Stimulated activated CD8-positive, alpha-beta memory T cell treated with anti-CD3 and anti-CD28 coated beads, Interleukin-4, amount 100 ng/mL, for 24 hours (primary cell): ENCODE measurements at regions not wholly inside any gene's neighbourhood (a gene's known extent, or its start where the extent isn't known, plus 50 kb on each side); places are given as distances from the start of the nearest gene placed in this dataset.

Experiments
- DNase-seq: peaks from one replicate; pipeline ENCODE4 v3.0.0-alpha.2; 2020; ENCODE audit warnings: low read depth

DNA sequence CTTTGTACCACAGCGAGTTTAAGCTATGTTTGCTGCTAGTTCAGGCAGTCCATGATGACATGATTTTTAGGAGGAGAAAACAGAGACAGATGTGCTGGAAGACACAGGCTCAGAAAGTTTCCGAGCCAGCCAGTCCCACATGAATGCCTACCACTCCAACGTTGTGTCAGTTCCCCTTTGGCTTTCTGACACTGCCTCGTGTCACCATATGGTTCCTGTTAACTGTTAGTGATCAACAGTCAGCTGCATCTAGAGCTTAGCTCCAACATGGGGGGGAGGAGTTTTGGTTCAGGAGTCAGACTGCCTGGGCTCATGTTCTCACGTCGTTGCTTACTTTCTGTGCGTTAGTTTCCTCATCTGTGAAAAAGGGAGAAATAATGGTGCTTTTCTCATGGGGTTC is 343.7 kb downstream of the MID1IP1 start:
- DNase-seq, result no peak

DNA sequence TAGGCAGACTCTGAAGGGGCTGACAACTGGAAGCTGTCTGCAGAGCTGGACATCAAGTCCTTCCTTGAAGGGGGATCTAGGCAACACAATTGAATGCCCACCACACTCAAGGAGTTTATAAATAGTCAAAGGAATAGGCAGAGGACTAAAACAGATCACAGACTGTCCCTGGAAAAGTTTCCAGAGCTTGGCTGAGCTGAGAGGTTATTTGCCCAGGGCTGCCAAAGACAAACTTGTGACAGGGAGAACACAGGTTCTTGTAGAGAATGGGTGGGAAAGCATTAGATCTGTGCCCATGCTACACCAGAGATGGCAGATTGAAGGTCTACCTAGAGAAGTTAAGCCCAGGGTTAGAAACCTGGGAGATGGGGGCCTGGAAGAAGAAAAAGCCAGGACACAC is 344.6 kb downstream of the MID1IP1 start:
- DNase-seq, result no peak

DNA sequence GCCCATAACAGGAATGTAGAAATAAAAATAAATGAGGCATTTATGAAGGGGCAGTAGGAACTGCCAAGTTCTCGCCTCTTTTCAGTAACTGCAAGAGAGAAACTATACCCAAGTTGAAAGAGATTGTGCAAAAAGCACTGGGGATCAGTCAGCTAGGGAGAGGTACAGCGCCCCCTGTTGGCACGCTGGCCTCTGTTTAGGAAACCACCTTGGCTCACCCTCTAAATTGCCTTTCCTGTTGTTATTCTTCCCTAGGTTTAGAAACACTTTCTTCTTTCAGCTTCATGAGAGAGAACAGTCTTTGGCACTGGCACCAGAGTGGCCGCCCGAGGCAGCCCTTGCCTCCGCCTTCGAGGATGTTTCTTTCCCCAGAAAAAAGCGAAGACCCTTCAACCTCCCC is 348.5 kb downstream of the MID1IP1 start:
- DNase-seq, result peak; percentile 44

DNA sequence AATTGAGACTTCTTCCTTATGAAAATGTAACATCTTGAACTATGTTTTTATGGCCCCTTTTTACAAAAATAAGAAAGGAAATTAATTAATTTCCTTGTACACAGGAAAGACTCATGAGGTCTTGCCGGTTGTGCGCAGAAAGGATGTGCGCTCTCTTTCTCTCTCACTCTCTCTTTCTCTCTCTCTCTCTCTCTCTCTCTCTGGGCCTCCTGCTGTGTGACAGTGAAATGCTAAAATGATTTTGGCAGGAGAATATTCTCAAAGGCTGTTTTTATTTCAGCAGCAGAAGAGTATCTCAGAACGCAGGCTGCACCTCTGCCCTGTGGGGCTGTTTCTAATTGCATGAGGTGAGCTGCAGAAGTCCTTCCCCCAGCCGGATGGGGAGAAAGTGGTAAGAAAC is 349.0 kb downstream of the MID1IP1 start:
- no peak for DNase-seq

DNA sequence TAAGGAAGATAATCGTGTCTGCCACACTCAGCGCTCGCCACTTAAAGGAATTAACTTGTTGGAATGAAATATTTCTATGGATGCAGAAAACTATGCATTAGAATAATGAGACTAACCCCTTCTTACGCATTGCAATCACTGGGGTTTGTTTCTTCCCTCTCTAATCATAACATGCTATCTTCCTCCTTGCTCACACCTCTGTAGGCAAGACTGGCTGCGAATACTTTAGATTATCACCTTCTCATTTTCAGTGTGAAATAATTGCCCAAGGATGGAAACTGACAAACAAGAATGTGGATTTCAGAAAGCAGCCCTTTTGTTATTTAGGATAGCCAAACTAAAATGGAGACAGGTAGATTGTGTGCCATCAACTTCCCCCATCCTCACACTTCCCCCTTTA is 349.4 kb downstream of the MID1IP1 start:
- DNase-seq, result no peak

DNA sequence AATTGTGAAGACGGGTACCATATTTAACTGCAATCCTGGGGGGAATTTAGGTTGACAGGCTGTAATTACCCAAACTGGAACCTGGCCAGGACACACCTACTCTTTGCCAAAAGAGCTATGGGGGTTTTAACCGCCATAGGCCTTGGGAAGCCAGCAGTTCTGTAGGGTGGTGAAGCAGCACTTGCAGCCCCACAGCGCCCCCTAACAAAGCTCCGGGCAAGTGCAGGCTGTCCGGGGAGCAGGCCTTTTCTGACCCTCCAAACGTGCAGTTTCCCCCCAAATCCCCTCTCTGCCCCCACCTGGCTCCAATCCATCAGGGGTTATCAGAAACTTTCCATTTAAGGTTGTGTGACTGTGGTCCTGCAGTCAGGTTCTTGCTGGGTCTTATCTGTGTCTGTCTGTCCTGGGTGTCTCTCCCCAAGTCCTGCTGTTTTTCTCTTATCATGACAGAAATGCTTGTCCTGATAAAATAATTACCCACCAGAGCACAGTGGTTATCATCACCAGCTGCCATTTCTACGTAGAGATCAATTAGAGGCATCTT is 350.9 kb downstream of the MID1IP1 start:
- no peak for DNase-seq

DNA sequence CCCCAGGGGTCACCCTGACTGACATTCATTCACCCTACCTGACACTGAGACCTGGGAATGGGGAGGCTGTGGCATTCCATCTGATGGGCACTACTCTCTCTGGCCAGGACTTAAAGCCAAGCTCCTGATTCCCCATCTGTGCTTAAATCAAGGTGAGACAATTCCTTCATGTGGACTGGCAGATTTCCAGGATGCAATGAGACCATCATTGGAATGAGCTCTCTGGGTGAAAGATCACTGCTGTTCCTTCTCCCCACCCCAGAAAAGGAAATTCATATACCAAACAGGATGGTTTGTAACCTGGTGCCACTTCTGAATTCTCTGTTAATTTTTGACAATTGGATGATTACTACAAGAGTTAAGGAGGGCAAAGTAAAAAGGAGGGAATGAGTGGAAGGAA is 354.8 kb downstream of the MID1IP1 start:
- DNase-seq, result no peak

DNA sequence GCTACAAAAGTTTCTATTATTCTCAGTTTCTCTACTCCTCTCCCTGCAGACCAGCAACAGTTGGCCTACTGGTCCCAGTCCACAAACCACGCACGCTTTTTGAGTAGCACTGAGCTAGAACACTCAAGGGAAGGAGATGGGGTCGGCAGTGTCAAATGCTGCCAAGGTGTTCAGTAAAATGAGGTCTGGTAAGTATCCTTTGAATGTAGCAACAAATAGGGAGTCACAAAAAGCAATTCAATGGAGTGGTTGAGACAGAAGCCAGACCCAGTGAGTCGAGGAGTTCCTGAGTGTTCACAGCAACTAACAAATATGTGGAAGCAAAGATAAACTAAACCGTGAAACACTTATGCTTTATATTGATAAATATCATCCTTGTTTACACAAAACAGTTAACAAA is 355.7 kb downstream of the MID1IP1 start:
- no peak for DNase-seq

DNA sequence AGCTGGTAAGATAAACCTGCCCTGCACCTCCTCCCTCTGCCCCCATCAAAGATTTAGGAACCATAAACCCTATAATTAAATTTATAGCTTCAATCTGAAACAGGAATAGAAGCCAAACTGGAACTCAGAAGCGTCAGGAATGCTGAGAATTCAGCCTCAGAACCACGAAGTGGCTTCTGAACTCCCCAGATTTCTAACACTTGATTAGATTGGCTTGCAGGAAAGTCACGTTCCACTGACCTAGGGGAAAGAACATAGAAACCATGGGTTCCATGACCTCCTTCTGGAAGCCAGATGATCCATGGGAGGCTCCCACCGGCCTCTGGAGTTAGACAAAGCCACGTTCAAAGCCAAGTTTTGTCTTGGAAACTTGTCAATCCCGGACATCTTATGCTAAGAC is 356.5 kb downstream of the MID1IP1 start:
- DNase-seq, result no peak

DNA sequence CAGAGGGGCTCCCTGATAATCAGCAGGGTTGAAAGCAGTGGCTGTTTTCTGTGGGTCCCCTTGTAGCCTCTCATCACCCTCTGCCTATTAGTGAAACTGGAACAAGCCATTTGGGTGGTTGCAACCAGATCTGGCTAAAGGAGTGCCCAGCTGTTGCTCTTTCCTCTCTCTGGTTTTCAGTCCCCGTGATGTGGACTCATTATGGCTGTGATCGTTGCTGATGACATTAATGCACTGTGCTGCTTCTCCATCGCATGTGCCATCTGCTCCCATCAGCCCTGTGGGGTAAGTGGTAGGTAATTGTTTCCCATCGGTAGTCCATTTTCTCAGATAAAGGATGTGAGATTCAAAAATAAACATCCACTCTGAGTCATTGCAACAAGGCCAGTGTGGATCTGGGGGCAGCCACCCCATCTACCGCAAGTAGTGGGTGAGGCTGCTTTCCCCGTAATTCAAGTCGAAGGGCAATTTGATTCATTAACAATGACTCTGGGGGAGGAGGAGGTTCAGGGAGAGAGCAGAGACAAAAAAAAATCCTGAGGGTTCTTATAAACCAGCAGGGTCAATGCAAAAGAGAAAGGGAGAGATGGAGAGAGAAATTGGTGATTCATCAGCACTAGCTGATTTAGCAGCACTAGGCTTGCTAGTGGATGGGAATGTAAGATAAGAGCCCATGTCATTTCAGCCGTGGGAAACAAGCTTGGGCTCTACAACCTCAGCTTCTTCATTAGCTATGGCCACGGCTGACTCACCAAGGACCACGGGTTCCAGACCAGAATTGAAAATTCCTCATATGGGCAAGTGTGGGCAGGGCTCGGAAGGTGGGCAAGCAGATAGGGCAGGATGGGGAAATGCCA is 357.8 kb downstream of the MID1IP1 start:
- DNase-seq, result no peak

DNA sequence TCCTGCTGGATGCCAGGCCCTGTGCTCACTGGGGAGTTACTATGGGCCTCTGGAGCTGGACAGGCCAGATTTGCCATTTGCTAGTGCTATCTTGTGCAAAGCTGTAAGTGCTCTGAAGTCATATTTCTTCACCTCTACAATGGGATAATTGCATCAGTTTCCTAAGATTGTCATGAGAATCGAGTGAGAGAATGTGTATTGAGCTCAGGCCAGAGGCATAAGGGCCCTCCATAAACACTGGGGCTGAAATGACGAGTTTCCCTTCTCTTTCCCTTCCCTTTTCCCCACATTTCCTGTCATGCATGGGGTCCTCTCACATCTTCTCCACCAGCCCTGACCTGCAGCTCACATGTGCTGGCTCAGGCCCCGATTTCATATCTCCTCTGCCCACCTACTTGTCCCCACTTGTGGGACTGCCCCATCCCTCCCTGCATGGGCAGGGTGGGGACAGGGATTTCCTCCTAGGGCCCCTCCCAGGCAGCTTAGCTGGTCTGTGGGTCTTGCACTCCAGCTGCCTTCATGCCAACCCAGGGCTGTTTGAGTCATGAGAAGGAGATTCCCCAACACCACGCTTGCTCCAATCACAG is 358.8 kb downstream of the MID1IP1 start:
- no peak for DNase-seq

DNA sequence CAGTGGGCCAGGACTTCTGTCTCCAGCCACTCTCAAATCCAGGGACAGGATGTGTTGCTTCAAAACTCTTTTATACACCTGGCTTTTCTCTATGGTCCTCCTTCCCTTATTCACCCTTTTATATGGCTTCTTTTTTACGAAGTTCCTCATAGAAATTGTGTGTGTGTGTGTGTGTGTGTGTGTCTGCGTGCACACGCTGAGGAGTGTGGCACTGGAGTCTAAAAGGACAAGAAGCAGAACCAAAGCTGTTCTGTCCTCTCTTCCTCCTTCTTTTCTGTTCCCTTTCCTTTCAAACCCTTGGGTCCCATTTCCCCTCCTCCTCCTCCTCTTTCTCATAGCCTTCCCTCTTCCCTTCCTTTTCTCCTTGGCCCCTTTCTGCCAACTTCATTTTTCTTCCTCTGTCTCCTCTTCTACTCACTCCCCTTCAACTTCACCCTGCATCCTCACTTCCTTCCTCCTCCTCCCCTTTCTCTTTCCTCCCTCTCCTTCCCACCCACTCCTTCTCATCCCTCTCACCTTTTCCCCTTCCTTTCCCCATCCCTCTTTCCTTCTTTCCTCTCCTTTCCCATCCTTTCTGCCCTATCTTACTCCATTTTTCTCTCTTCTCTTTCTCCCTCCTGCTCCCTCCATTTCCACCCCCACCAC is 360.5 kb downstream of the MID1IP1 start:
- no peak for DNase-seq

DNA sequence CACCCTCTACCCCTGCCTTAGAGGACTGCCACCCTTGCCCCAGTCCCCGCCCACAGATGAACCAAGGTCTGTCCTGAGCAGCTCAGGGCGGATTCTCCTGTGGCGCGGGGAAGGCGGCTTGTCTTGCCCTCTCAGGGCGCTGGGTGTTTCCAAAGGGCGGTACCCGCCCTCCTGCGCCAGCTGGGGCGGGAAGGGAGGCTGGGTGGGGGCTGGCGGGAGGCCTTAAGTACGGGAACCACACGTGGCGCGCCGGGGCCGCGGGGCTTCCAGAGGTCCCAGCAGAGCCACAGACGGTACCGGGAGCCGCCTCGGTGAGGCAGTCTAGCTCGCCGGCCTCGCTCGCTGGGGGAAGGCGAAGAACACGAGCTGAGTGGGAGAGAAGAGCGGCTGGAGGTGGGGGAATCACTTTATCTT is 361.1 kb downstream of the MID1IP1 start:
- DNase-seq, result peak; percentile 22

DNA sequence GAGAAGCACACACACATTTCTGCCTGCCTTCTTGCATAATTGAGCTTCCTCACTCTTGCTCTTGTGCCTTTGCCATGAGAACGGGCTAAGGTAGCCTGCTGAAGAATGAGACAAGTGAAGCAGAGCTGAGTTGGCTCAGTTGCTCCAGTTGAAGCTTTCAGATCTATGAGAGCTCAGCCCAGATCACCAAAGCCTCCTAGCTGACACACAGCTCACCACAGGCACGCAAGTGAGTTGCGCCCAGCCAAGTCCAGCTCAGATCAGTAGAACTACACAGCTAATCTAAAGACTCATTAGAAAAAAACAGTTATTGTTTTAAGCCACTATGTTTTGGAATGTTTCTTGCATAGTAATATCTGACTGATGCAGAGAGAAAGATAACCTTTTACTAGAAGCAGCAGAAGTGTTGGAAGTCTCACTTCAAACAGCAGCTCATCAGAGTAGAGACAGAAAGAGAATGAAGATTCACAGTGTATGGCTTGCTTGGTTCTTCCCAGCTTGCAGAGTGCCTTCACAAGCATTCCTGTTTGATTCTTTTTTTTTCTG is 362.4 kb downstream of the MID1IP1 start:
- no peak for DNase-seq

DNA sequence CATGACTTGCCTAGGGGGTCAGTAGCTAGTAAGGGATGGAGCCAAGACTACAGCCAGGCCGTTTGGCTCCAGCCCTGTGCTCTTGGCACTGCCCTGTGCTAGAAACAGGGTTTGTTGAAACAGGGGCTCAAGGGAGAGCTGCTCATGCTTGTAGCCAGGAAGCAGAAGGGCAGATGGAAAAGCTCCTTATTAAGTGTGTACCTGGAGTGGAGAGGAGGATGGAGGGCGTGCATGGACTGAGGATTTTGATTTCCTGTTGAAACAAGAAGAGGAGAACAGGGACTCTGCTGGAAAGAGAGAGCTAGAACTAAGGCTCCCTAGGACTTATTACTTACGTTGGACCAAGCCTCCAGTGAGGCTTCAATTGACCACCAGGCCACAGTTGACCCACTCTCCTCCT is 363.0 kb downstream of the MID1IP1 start:
- DNase-seq, result no peak

DNA sequence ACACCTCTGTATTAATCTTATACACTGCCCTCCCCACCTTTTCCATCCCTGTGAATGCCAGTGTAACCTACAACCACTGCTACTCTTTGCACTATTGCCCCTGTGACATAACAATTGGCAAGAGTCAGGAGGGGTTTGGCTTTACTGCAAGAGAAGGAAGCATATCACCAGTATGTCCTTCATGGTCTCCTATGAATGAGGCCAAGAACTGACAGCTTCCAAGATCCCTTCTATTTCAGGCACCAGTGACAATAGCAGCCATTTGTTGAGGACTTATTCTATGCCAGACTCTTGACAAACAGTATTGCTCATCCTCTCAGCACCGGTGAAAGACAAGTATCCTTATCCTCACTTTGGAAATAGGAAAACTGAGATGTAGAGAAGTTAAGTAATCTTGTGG is 363.9 kb downstream of the MID1IP1 start:
- DNase-seq, result no peak

DNA sequence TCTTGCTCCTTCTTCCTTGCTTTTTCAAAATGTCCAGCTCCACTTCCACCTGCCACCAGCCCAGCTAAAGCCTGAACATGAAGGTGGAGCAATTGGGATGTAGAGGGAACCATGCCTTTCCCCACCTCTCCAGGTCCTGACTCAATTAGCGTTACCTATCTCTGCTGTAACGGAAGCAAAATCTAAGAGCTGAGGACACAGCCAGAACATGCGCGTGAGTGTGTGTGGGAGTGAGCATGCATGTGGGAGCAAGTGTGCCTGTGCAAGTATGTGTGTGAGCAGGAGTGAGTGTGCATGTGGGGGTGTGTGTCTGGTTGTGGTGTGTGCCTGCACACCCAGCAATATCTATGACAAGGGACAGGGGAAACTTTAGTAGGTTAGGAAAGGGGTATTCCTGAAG is 364.5 kb downstream of the MID1IP1 start:
- DNase-seq, result no peak

DNA sequence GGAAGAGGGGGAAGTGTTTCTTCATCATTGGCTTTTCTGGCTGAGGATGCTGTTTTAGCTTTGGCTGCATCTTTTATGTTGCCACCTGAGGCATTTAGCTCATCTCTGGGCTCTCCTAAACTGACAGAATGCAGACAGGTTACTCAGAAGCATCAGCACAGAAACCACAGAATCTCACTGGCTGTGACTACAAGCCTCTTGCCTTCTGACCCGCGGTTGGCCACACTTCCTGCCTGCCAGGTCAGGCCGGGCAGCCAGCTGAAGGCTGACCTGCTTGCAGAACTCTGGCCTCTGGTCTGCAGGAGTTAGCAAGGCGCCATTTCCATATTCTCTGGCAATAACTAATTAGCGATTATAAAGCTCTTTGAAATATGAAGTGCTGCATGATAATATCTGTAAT is 366.5 kb downstream of the MID1IP1 start:
- DNase-seq, result no peak

DNA sequence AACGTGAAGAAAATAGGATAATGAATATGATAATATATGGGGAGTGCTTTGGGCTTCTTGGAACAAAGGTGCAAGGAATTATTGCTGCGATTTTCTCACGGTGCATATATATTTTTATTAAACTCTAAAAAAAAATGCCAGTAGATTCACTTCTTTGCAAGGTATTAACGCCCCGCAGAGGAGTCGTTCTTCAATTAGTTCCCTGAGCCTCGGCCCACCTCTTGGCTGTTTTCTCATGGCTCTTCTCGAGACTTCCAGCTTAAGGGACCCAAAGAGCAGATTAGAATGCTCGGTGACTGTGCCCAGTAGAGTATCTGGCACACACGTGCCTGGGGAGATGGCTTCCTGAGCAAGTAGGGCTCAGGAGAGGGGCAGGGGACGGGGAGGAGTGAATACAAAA is 367.4 kb downstream of the MID1IP1 start:
- DNase-seq, result no peak

DNA sequence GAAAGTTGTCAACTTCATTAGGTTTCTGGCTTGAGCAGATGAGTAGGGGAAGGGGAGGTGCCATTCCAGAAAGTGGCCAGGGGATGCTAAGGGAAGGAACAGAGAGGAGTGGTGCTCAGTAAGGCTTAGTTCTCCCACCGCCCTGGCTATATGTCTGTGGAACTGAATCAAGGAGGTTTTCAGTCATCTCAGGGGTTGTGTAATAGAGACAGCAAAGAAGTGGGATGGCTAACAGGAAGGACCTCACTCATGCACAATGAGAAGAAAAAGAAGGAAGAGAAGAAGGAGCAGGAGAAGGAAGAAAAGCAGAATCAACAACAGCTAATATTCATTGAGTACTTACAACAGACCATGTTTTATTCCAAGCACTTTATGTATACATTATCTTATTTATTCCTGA is 368.7 kb downstream of the MID1IP1 start:
- DNase-seq, result no peak

DNA sequence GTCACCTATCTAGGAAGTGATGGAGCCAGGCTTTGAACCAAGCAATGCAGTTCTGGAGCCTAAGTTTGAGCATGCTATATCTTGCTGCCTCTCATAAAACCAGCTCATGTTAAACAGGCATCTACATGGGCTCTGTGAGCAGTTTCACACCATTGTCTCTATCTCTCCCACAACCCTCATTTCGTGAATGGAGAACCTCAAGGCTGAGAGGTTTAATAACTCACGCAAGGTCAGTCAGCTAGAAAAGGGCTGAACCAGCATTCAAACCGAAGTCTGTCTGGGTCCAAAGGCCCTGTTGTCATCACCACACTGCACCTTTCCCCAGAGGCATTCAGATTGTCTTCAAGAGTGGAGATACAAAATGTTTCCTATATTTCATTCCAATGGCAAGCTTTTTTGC is 369.2 kb downstream of the MID1IP1 start:
- DNase-seq, result no peak

DNA sequence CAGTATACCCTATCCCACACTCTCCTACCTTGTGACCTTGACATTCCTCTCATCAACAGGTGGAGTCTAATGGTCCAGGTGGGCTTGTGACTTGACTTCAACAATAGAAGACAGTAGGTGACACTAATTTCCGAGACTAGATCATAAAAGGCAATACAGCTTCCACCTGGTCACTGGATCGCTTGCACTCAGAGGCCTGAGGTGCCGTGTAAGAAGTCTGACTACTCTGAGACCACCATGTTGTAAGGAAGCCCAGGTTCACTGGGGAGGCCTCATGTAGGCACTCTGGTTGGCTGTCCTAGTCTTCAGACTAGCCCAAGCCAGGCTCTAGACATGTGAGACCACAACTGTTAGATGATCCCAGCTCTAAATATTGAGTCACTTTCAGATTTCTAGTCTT is 370.4 kb downstream of the MID1IP1 start:
- DNase-seq, result no peak

DNA sequence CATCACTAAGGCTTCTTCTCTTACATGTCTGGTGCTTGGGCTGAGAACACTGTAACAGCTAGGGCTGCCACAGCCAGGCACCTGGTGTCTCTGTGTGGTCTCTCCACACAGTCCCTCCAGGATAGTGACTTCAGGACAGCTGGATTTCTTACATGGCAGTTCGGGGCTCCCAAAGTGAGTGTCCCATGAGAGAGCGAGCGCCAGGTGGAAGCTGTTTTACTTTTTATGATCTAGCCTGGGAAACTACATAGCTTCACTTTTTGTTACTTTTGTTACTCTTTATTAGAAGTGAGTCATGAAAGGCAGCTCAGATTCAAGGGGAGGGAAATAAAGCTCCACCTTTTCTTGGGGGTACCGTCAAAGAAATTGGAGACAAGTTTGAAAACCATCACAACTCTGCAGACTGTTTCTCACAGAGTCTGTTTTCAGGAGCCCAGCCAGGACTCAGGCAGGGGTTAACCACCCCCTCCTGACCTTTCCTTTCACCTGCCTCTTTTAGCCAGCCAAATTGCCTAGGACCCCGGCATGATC is 373.0 kb downstream of the MID1IP1 start:
- no peak for DNase-seq
